Activated T-helper 17 cell treated with anti-CD3 and anti-CD28 coated beads, Interleukin-2, amount 50 U/mL, for 72 hours (primary cell): ENCODE measurements at regions not wholly inside any gene's neighbourhood (a gene's known extent, or its start where the extent isn't known, plus 50 kb on each side); places are given as distances from the start of the nearest gene placed in this dataset.
"Not testable (repeated sequence)": the region's sequence is repeated elsewhere in the genome, so short reads cannot be mapped to it uniquely, and the experiment has no call there.

Experiments used
- ATAC-seq: fragments of 150-1000 bp; cut with Tn5 transposase; replicated peaks from 2 replicates; pipeline ENCODE4 v1.10.0; 2021; ENCODE audit warnings: mild to moderate bottlenecking, moderate library complexity
- H3K27ac Mint-ChIP-seq: one replicate; pipeline ENCODE4 v1.8.0; 2022; ENCODE audit warnings: mixed read lengths
- H3K27me3 Mint-ChIP-seq: one replicate; pipeline ENCODE4 v1.8.0; 2022; ENCODE audit warnings: mixed read lengths
- H3K36me3 Mint-ChIP-seq: one replicate; pipeline ENCODE4 v1.8.0; 2022; ENCODE audit warnings: low read depth, mild to moderate bottlenecking, mixed read lengths
- H3K4me1 Mint-ChIP-seq: one replicate; pipeline ENCODE4 v1.8.0; 2022; ENCODE audit warnings: mixed read lengths
- H3K4me3 Mint-ChIP-seq: one replicate; pipeline ENCODE4 v1.8.0; 2022; ENCODE audit warnings: mild to moderate bottlenecking, mixed read lengths
- H3K9me3 Mint-ChIP-seq: one replicate; pipeline ENCODE4 v1.8.0; 2022; ENCODE audit warnings: mixed read lengths

- no peak overlapping the region for H3K4me3 Mint-ChIP-seq
- H3K27me3 Mint-ChIP-seq = no peaks in the 10 kb centered on the region
- ATAC-seq = no peak
- H3K27ac Mint-ChIP-seq = no peak overlapping the region
- no peaks in the 10 kb centered on the region for H3K4me1 Mint-ChIP-seq
- H3K36me3 Mint-ChIP-seq = no peaks in the 10 kb centered on the region
- peaks cover 4% of the 10 kb centered on the region for H3K9me3 Mint-ChIP-seq
Measured at GRCh38 chr10:83516788-83517187, 622.5 kb upstream of the GHITM start.

GRCh38 chr10:83517456-83517855 is 621.9 kb upstream of the GHITM start:
- Mint-ChIP-seq H3K36me3 (no peaks in the 10 kb centered on the region), H3K9me3 (peaks cover 4% of the 10 kb centered on the region), H3K4me3 (no peak overlapping the region), H3K4me1 (no peaks in the 10 kb centered on the region), H3K27ac (no peak overlapping the region), H3K27me3 (no peaks in the 10 kb centered on the region)
- ATAC-seq = no peak

GRCh38 chr10:83518779-83519178 is 620.5 kb upstream of the GHITM start:
- no peak for ATAC-seq
- Mint-ChIP-seq H3K4me3 (no peak overlapping the region), H3K9me3 (peaks cover 4% of the 10 kb centered on the region), H3K36me3 (no peaks in the 10 kb centered on the region), H3K27ac (no peak overlapping the region), H3K27me3 (no peaks in the 10 kb centered on the region), H3K4me1 (no peaks in the 10 kb centered on the region)

- not testable (repeated sequence) for H3K4me1 Mint-ChIP-seq, H3K27me3 Mint-ChIP-seq, H3K27ac Mint-ChIP-seq, H3K4me3 Mint-ChIP-seq, H3K9me3 Mint-ChIP-seq, ATAC-seq, H3K36me3 Mint-ChIP-seq
Measured at GRCh38 chr10:83520386-83520785, 618.9 kb upstream of the GHITM start.

- no peaks in the 10 kb centered on the region for H3K36me3 Mint-ChIP-seq
- no peaks in the 10 kb centered on the region for H3K27me3 Mint-ChIP-seq
- H3K4me1 Mint-ChIP-seq = no peaks in the 10 kb centered on the region
- H3K27ac Mint-ChIP-seq = no peak overlapping the region
- no peak overlapping the region for H3K4me3 Mint-ChIP-seq
- H3K9me3 Mint-ChIP-seq = peaks cover 11% of the 10 kb centered on the region
- ATAC-seq = no peak
Measured at GRCh38 chr10:83522456-83522855, 616.9 kb upstream of the GHITM start.

- no peak for ATAC-seq
- Mint-ChIP-seq H3K4me3 (no peak overlapping the region), H3K4me1 (no peaks in the 10 kb centered on the region), H3K27me3 (no peaks in the 10 kb centered on the region), H3K36me3 (no peaks in the 10 kb centered on the region), H3K9me3 (peaks cover 12% of the 10 kb centered on the region), H3K27ac (no peak overlapping the region)
Measured at GRCh38 chr10:83522881-83523386, 616.4 kb upstream of the GHITM start.

GRCh38 chr10:83527934-83528333 is 611.4 kb upstream of the GHITM start:
- no peak for ATAC-seq
- H3K4me3 Mint-ChIP-seq = no peak overlapping the region
- H3K27ac Mint-ChIP-seq = no peak overlapping the region
- H3K36me3 Mint-ChIP-seq = no peaks in the 10 kb centered on the region
- H3K27me3 Mint-ChIP-seq = no peaks in the 10 kb centered on the region
- H3K4me1 Mint-ChIP-seq = no peaks in the 10 kb centered on the region
- peaks cover 12% of the 10 kb centered on the region for H3K9me3 Mint-ChIP-seq

- H3K27ac Mint-ChIP-seq = no peak overlapping the region
- no peaks in the 10 kb centered on the region for H3K27me3 Mint-ChIP-seq
- no peak overlapping the region for H3K4me3 Mint-ChIP-seq
- no peaks in the 10 kb centered on the region for H3K36me3 Mint-ChIP-seq
- H3K9me3 Mint-ChIP-seq = peaks cover 3% of the 10 kb centered on the region
- no peaks in the 10 kb centered on the region for H3K4me1 Mint-ChIP-seq
- no peak for ATAC-seq
Measured at GRCh38 chr10:83533290-83533689, 606.0 kb upstream of the GHITM start.

GRCh38 chr10:83536426-83536825 is 602.9 kb upstream of the GHITM start:
- Mint-ChIP-seq H3K4me3 (no peak overlapping the region), H3K9me3 (peaks cover 6% of the 10 kb centered on the region), H3K27me3 (no peaks in the 10 kb centered on the region), H3K4me1 (no peaks in the 10 kb centered on the region), H3K36me3 (no peaks in the 10 kb centered on the region), H3K27ac (no peak overlapping the region)
- ATAC-seq = no peak

- peaks cover 6% of the 10 kb centered on the region for H3K9me3 Mint-ChIP-seq
- H3K4me1 Mint-ChIP-seq = no peaks in the 10 kb centered on the region
- no peaks in the 10 kb centered on the region for H3K36me3 Mint-ChIP-seq
- H3K27me3 Mint-ChIP-seq = no peaks in the 10 kb centered on the region
- no peak overlapping the region for H3K27ac Mint-ChIP-seq
- ATAC-seq = no peak
- no peak overlapping the region for H3K4me3 Mint-ChIP-seq
Measured at GRCh38 chr10:83538047-83538446, 601.3 kb upstream of the GHITM start.

GRCh38 chr10:83539528-83540308 is 599.6 kb upstream of the GHITM start:
- peak; percentile 40 for ATAC-seq
- H3K9me3 Mint-ChIP-seq = peaks cover 3% of the 10 kb centered on the region
- no peak overlapping the region for H3K27ac Mint-ChIP-seq
- H3K4me1 Mint-ChIP-seq = no peaks in the 10 kb centered on the region
- H3K27me3 Mint-ChIP-seq = no peaks in the 10 kb centered on the region
- H3K36me3 Mint-ChIP-seq = no peaks in the 10 kb centered on the region
- H3K4me3 Mint-ChIP-seq = no peak overlapping the region

GRCh38 chr10:83541046-83541445 is 598.3 kb upstream of the GHITM start:
- Mint-ChIP-seq H3K36me3 (no peaks in the 10 kb centered on the region), H3K27me3 (no peaks in the 10 kb centered on the region)

GRCh38 chr10:83542774-83543411 is 596.4 kb upstream of the GHITM start:
- H3K9me3 Mint-ChIP-seq = peaks cover 3% of the 10 kb centered on the region
- H3K36me3 Mint-ChIP-seq = no peaks in the 10 kb centered on the region
- H3K4me3 Mint-ChIP-seq = no peak overlapping the region
- no peak for ATAC-seq
- H3K4me1 Mint-ChIP-seq = no peaks in the 10 kb centered on the region
- H3K27me3 Mint-ChIP-seq = no peaks in the 10 kb centered on the region
- H3K27ac Mint-ChIP-seq = no peak overlapping the region

More at GRCh38 chr10:83541046-83541445, 598.3 kb upstream of the GHITM start:
- Mint-ChIP-seq H3K9me3 (peaks cover 3% of the 10 kb centered on the region), H3K4me3 (no peak overlapping the region), H3K27ac (no peak overlapping the region), H3K4me1 (no peaks in the 10 kb centered on the region)
- ATAC-seq = no peak

GRCh38 chr10:83543691-83544462 is 595.4 kb upstream of the GHITM start:
- H3K27me3 Mint-ChIP-seq = no peaks in the 10 kb centered on the region
- no peak for ATAC-seq
- no peak overlapping the region for H3K27ac Mint-ChIP-seq

More at GRCh38 chr10:83543691-83544462, 595.4 kb upstream of the GHITM start:
- Mint-ChIP-seq H3K4me3 (no peak overlapping the region), H3K4me1 (no peaks in the 10 kb centered on the region), H3K9me3 (no peaks in the 10 kb centered on the region), H3K36me3 (no peaks in the 10 kb centered on the region)
